ENCODE measurements at regions not wholly inside any gene's neighbourhood (a gene's known extent, or its start where the extent isn't known, plus 50 kb on each side); places are given as distances from the start of the nearest gene placed in this dataset.

GRCh38 chr9:108078811-108079210, 589.2 kb upstream of the KLF4 start:
- Histone ChIP-seq H3K9ac (ENCODE audit: control insufficient read depth, extremely low read depth, insufficient read depth, low read length) (no peak overlapping the region), H3K27ac (ENCODE audit: control insufficient read depth, insufficient read depth, low read length) (no peak overlapping the region), H3K27me3 (ENCODE audit: control insufficient read depth, extremely low read depth, insufficient read depth, low read length) (no peaks in the 10 kb centered on the region), H4K20me1 (ENCODE audit: control insufficient read depth, extremely low read depth, insufficient read depth, low read length) (no peaks in the 10 kb centered on the region), H3K4me2 (ENCODE audit: control insufficient read depth, extremely low read depth, insufficient read depth, low read depth, low read length) (no peak overlapping the region), H3K4me1 (ENCODE audit: control insufficient read depth, extremely low read depth, insufficient read depth, low read length) (no peaks in the 10 kb centered on the region), H2AFZ (ENCODE audit: control insufficient read depth, low read length) (no peak overlapping the region), H3K36me3 (ENCODE audit: control insufficient read depth in 2 of 2, extremely low read depth in 1 of 2, insufficient read depth in 2 of 2, low read length in 2 of 2) (no peaks in the 10 kb centered on the region), H3K79me2 (ENCODE audit: control insufficient read depth, insufficient read depth, low read length) (no peaks in the 10 kb centered on the region), H3K4me3 (ENCODE audit: control insufficient read depth in 2 of 3, extremely low read depth in 1 of 3, insufficient read depth in 2 of 3, low read depth in 1 of 3, low read length in 3 of 3) (no peak overlapping the region), H3K9me3 (ENCODE audit: control insufficient read depth, low read depth, low read length) (no peaks in the 10 kb centered on the region), H3K9me1 (ENCODE audit: control insufficient read depth, extremely low read depth, insufficient read depth, low read length) (no peaks in the 10 kb centered on the region)
- TF ChIP-seq CTCF (optimal IDR thresholded peaks at IDR 0.05 in 1 of 3, IDR thresholded peaks at IDR 0.05 in 1 of 3, conservative IDR thresholded peaks at IDR 0.05 in 1 of 3; ENCODE audit: extremely low read depth in 1 of 3, insufficient read depth in 2 of 3, low read length in 3 of 3) = no peak
- no peak for DNase-seq (ENCODE audit: low read depth, low spot score)
- FAIRE-seq = no peak
- dilution Hi-C loops (cut with MboI; ENCODE audit: extremely low pct_ligation_motif_present, low sequenced_read_pairs) = no loop called here

GRCh38 chr9:108078375-108078774, 588.8 kb upstream of the KLF4 start:
- H3K9me3 ChIP-seq (ENCODE audit: control insufficient read depth, low read depth, low read length) = no peaks in the 10 kb centered on the region
- H3K4me3 ChIP-seq (ENCODE audit: control insufficient read depth in 2 of 3, extremely low read depth in 1 of 3, insufficient read depth in 2 of 3, low read depth in 1 of 3, low read length in 3 of 3) = no peak overlapping the region
- no peaks in the 10 kb centered on the region for H3K36me3 ChIP-seq (ENCODE audit: control insufficient read depth in 2 of 2, extremely low read depth in 1 of 2, insufficient read depth in 2 of 2, low read length in 2 of 2)
- no peak overlapping the region for H2AFZ ChIP-seq (ENCODE audit: control insufficient read depth, low read length)
- H3K27me3 ChIP-seq (ENCODE audit: control insufficient read depth, extremely low read depth, insufficient read depth, low read length) = no peaks in the 10 kb centered on the region
- H4K20me1 ChIP-seq (ENCODE audit: control insufficient read depth, extremely low read depth, insufficient read depth, low read length) = no peaks in the 10 kb centered on the region
- H3K27ac ChIP-seq (ENCODE audit: control insufficient read depth, insufficient read depth, low read length) = no peak overlapping the region
- no peak overlapping the region for H3K9ac ChIP-seq (ENCODE audit: control insufficient read depth, extremely low read depth, insufficient read depth, low read length)
- H3K79me2 ChIP-seq (ENCODE audit: control insufficient read depth, insufficient read depth, low read length) = no peaks in the 10 kb centered on the region
- no peak overlapping the region for H3K4me2 ChIP-seq (ENCODE audit: control insufficient read depth, extremely low read depth, insufficient read depth, low read depth, low read length)
- dilution Hi-C loops (cut with MboI; ENCODE audit: extremely low pct_ligation_motif_present, low sequenced_read_pairs) = no loop called here
- FAIRE-seq (no peak), DNase-seq (ENCODE audit: low read depth, low spot score) (no peak)
- H3K9me1 ChIP-seq (ENCODE audit: control insufficient read depth, extremely low read depth, insufficient read depth, low read length) = no peaks in the 10 kb centered on the region
- no peaks in the 10 kb centered on the region for H3K4me1 ChIP-seq (ENCODE audit: control insufficient read depth, extremely low read depth, insufficient read depth, low read length)
- TF ChIP-seq CTCF (optimal IDR thresholded peaks at IDR 0.05 in 1 of 3, IDR thresholded peaks at IDR 0.05 in 1 of 3, conservative IDR thresholded peaks at IDR 0.05 in 1 of 3; ENCODE audit: extremely low read depth in 1 of 3, insufficient read depth in 2 of 3, low read length in 3 of 3) (no peak), EZH2 (IDR thresholded peaks at IDR 0.05; ENCODE audit: low read length) (no peak)

All from keratinocyte (primary cell).